ENCODE measurements at regions not wholly inside any gene's neighbourhood (a gene's known extent, or its start where the extent isn't known, plus 50 kb on each side); places are given as distances from the start of the nearest gene placed in this dataset.
"Not testable (repeated sequence)": the region's sequence is repeated elsewhere in the genome, so short reads cannot be mapped to it uniquely, and the experiment has no call there.

DNA sequence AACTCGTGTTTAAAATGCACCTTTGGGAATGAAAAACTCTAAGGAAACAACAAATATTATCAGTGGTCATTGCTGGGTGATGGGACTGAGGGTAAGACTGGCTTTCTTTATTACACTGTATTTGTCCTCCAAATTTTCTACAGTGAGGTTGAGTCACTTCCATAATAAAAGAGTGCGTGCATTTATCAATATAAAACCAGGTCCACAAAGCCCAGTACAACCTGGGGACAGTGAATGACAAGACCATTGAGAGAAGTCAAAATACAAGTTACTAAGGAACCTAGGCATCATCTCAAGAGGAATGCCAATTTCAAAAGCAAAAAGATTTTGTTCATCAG, 76.4 kb downstream of the MAGED4 start:
- H3K4me3 ChIP-seq (ENCODE audit: low read length), result no peak overlapping the region
- no peak for DNase-seq (ENCODE audit: low read depth)
- TF ChIP-seq, protein P1, sequence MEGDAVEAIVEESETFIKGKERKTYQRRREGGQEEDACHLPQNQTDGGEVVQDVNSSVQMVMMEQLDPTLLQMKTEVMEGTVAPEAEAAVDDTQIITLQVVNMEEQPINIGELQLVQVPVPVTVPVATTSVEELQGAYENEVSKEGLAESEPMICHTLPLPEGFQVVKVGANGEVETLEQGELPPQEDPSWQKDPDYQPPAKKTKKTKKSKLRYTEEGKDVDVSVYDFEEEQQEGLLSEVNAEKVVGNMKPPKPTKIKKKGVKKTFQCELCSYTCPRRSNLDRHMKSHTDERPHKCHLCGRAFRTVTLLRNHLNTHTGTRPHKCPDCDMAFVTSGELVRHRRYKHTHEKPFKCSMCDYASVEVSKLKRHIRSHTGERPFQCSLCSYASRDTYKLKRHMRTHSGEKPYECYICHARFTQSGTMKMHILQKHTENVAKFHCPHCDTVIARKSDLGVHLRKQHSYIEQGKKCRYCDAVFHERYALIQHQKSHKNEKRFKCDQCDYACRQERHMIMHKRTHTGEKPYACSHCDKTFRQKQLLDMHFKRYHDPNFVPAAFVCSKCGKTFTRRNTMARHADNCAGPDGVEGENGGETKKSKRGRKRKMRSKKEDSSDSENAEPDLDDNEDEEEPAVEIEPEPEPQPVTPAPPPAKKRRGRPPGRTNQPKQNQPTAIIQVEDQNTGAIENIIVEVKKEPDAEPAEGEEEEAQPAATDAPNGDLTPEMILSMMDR (conservative IDR thresholded peaks at IDR 0.05; ENCODE audit: low read depth, low read length), result no peak

DNA sequence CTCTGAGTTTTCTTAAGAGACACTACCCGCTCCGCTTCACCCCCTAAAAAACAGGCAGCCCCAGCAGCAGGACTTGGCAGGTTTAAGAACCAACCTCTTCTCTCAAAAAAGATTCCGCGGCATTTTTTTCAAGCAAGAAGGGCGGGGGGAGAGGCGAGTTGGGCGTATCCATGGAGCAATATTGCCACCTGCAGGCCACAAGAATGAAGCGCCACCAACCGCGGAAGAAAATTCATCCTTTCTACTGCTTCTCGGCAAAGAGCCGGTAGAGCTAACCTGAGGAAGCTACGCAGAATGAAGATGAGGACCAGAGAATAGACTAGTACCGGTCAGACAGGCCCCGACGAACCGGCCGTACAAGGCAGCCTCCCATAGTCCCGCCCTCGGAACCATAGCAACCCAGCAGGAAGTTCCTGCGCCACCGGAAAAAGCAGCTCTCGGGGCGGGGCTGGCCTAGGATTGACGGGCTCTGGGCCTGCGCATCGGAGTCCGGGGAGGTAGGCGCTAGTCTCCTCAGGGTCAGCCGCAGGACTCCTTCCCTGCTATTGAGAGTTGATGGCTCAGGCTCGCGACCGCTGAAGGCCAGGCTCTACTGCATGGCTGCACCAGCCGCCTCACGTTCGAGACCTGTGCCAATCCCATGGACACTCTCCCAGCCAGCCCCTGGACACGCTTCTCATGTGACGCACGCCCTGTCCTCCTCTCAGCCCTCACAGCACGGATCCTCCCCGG, 76.9 kb downstream of the MAGED4 start:
- TF ChIP-seq, protein P1 (conservative IDR thresholded peaks at IDR 0.05; ENCODE audit: low read depth, low read length), result peak; percentile 88
- peak overlapping the region; percentile 84 for H3K4me3 ChIP-seq (ENCODE audit: low read length)
- peak; percentile 52 for DNase-seq (ENCODE audit: low read depth)

DNA sequence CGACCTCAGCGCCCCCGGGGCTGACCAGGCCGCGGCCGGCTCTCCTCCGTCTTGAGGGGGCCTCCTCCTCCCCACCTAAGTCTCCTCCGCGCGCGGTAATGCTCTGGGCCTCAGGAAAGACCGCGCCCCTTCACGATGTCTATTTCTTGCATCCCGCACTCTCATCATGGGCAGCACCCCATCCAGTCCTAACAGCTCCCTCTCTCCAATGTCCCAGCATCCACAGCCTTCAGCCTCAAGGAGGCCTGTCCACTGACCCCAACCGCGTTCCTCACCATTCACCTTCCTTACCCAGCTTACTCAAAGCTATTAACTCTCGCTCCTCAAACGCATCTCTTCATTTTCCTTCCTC, 77.5 kb downstream of the MAGED4 start:
- no peak for DNase-seq (ENCODE audit: low read depth)
- H3K4me3 ChIP-seq (ENCODE audit: low read length), result peak overlapping the region; percentile 84
- TF ChIP-seq, protein P1 (conservative IDR thresholded peaks at IDR 0.05; ENCODE audit: low read depth, low read length), result no peak

DNA sequence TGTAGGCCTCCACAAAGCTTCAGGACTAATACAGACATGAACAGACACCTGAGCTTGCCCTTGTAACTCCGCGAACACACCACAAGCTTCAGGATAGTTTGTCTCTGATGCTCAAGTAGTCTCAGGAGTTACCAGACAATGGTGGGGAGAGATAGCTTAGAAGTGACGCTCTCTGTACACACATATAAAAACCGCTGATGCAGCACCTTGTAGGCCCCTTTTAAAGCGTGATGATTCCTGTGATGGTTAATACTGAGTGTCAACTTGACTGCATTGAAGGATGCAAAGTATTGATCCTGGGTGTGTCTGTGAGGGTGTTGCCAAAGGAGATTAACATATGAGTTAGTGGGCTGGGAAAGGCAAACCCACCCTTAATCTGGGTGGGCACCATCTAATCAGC, 78.7 kb downstream of the MAGED4 start:
- H3K4me3 ChIP-seq (ENCODE audit: low read length), result no peak overlapping the region
- TF ChIP-seq, protein P1 (conservative IDR thresholded peaks at IDR 0.05; ENCODE audit: low read depth, low read length), result no peak
- no peak for DNase-seq (ENCODE audit: low read depth)

DNA sequence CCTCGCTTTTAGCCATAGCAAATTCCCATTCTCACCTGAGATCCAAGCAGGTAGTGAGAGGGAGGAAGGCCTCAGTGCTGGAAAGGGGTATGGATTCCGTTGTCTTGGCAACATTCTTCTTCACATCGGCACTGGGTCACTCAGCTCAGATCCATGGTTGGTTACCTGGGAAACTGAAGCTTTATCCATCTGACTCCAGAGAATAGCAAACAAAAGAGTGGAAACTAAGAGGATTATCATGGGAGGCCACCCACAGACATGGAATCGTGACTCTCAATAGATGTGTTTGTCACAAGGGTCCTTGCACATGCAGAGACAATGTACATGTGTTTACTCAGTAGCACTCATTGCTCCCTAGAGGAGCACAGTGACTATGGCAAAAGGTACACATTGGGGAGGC, 81.0 kb downstream of the MAGED4 start:
- no peak for DNase-seq (ENCODE audit: low read depth)
- TF ChIP-seq, protein P1 (conservative IDR thresholded peaks at IDR 0.05; ENCODE audit: low read depth, low read length), result no peak
- H3K4me3 ChIP-seq (ENCODE audit: low read length), result no peak overlapping the region

DNA sequence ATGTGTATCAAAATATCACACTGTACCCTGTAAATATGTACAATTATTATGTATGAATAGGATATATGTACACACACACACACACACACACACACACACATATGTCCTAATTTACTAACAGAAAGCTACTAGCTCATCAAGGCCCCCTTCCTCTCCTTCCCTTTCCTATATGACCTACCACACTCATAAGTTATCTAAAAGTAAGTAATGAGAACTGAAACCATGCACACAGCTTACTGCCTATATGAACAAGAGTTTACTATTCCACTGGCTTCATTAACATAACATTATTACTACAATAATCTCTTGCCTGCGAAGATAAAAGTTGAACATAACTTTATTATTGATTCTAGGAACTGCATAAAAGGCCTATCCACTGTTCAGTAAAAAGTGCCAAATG, 83.8 kb downstream of the MAGED4 start:
- not testable (repeated sequence) for H3K4me3 ChIP-seq (ENCODE audit: low read length); DNase-seq (ENCODE audit: low read depth)

DNA sequence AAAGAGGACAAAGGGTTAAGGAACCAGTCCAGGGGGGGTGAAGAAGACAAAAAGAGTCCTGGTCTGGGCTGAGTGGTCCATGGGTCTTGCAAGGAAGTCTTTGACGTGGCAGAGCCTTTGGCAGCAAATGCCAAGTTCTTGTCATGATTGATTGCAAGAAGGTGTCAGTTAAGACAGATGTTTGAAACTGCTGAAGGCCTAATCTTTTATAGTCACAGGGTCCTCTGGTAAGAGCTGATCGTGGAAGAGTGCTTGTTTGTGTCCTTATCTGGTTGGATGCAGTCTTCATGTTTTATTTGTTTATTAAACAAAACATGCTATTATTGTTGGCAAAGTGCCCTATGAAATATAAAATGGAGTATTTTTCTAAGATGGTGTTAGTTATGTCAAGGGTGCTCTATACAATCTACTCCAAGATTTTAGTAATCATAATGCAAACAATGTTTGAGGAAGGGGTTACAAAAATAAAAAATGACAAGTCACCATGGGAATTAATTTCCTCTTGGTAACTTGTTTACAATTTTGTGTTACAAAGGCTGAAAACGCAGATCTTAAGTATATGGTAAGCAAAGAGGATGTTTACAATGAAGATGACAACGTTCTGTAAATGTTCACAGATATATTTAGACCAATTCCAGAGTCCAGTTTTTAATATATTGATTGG, 85.9 kb downstream of the MAGED4 start:
- TF ChIP-seq, protein P1 (conservative IDR thresholded peaks at IDR 0.05; ENCODE audit: low read depth, low read length), result no peak
- DNase-seq (ENCODE audit: low read depth), result no peak
- no peak overlapping the region for H3K4me3 ChIP-seq (ENCODE audit: low read length)

Data from retinal pigment epithelial cell (primary cell).